ENCODE measurements at regions not wholly inside any gene's neighbourhood (a gene's known extent, or its start where the extent isn't known, plus 50 kb on each side); places are given as distances from the start of the nearest gene placed in this dataset.

DNA sequence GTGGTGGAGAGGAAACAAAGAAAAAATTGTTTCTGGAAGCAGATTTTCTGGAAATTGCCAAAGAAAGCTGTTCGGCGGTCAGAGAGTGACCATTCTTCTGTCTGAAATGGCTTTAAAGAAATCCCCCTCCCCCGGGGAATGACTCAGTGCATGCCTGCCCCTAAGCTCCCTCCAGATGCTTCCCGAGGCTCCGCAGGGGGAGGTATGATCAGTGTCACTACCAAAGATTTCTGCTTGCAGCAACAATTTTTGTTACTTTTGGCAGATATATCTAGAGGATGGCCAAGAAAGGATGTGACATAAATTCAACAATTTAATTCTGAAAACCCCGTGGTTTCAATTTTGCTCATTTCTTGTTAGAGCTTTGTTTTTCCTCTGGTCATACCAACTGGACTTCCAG is 163.9 kb downstream of the JCAD start:
- Mint-ChIP-seq H3K9me3 (peaks cover 0 to 2% (median 0%) of the 10 kb centered on the region in 7 donors), H3K36me3 (no peaks in the 10 kb centered on the region), H3K27ac (no peak overlapping the region), H3K4me3 (no peak overlapping the region), H3K4me1 (no peaks in the 10 kb centered on the region), H3K27me3 (peaks cover 10% of the 10 kb centered on the region)
- DNase-seq (no peak), ATAC-seq (ENCODE audit: low read depth in 2 of 2) (no peak)
- Histone ChIP-seq H3K27ac (ENCODE audit: insufficient read depth, low read length, poor library complexity, severe bottlenecking) (no peak overlapping the region), H3K36me3 (ENCODE audit: control insufficient read depth, insufficient read depth, low read length) (no peaks in the 10 kb centered on the region), H3K4me1 (ENCODE audit: control insufficient read depth, insufficient read depth, low read length, poor library complexity, severe bottlenecking) (no peaks in the 10 kb centered on the region), H3K27me3 (ENCODE audit: control insufficient read depth, insufficient read depth, low read length) (no peaks in the 10 kb centered on the region), H3K4me3 (ENCODE audit: low read depth, low read length) (no peak overlapping the region), H3K9me3 (ENCODE audit: control insufficient read depth in 2 of 2, low read length in 2 of 2) (no peaks in the 10 kb centered on the region)

GRCh38 chr10:29888321-29888720 is 171.1 kb downstream of the JCAD start:
- H3K4me1 Mint-ChIP-seq = no peaks in the 10 kb centered on the region
- H3K9me3 Mint-ChIP-seq = peaks cover 0 to 4% (median 0%) of the 10 kb centered on the region in 7 donors
- H3K36me3 Mint-ChIP-seq = no peaks in the 10 kb centered on the region
- Histone ChIP-seq H3K4me1 (ENCODE audit: control insufficient read depth, insufficient read depth, low read length, poor library complexity, severe bottlenecking) (no peaks in the 10 kb centered on the region), H3K4me3 (ENCODE audit: low read depth, low read length) (no peak overlapping the region), H3K27ac (ENCODE audit: insufficient read depth, low read length, poor library complexity, severe bottlenecking) (no peak overlapping the region), H3K27me3 (ENCODE audit: control insufficient read depth, insufficient read depth, low read length) (no peaks in the 10 kb centered on the region), H3K36me3 (ENCODE audit: control insufficient read depth, insufficient read depth, low read length) (no peaks in the 10 kb centered on the region), H3K9me3 (ENCODE audit: control insufficient read depth in 2 of 2, low read length in 2 of 2) (no peaks in the 10 kb centered on the region)
- no peak overlapping the region for H3K27ac Mint-ChIP-seq
- ATAC-seq (ENCODE audit: low read depth in 2 of 2) (no peak), DNase-seq (no peak)
- peaks cover 5% of the 10 kb centered on the region for H3K27me3 Mint-ChIP-seq
- H3K4me3 Mint-ChIP-seq = no peak overlapping the region

DNA sequence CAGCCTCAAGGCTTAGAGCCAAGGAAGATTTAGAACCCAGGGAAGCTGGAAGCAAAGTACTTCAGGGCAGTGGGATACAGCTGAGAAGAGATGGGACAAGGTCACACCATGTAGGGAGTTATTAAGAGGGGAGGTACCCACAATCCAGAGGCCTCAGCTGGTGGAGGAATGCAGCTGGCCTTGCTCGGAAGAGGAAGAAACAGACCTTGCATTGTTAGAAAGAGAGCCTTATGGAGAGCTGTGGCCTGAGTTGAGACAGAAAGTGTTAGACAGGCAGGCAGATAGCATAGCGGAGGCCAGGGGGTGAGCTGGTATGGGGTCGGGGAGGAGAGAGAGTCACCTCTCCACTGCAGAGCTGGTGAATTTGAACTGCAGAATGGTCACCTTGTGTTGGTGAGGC is 173.1 kb downstream of the JCAD start:
- H3K27me3 ChIP-seq (ENCODE audit: control insufficient read depth, insufficient read depth, low read length) = no peaks in the 10 kb centered on the region
- no peaks in the 10 kb centered on the region for H3K9me3 ChIP-seq (ENCODE audit: control insufficient read depth in 2 of 2, low read length in 2 of 2)
- Mint-ChIP-seq H3K4me1 (no peaks in the 10 kb centered on the region), H3K36me3 (no peaks in the 10 kb centered on the region), H3K4me3 (no peak overlapping the region), H3K27ac (no peak overlapping the region), H3K9me3 (peaks cover 0 to 4% (median 0%) of the 10 kb centered on the region in 7 donors), H3K27me3 (peaks cover 5% of the 10 kb centered on the region)
- no peaks in the 10 kb centered on the region for H3K4me1 ChIP-seq (ENCODE audit: control insufficient read depth, insufficient read depth, low read length, poor library complexity, severe bottlenecking)
- H3K36me3 ChIP-seq (ENCODE audit: control insufficient read depth, insufficient read depth, low read length) = no peaks in the 10 kb centered on the region
- ATAC-seq (ENCODE audit: low read depth in 2 of 2) = no peak
- H3K4me3 ChIP-seq (ENCODE audit: low read depth, low read length) = no peak overlapping the region
- no peak for DNase-seq
- no peak overlapping the region for H3K27ac ChIP-seq (ENCODE audit: insufficient read depth, low read length, poor library complexity, severe bottlenecking)

DNA sequence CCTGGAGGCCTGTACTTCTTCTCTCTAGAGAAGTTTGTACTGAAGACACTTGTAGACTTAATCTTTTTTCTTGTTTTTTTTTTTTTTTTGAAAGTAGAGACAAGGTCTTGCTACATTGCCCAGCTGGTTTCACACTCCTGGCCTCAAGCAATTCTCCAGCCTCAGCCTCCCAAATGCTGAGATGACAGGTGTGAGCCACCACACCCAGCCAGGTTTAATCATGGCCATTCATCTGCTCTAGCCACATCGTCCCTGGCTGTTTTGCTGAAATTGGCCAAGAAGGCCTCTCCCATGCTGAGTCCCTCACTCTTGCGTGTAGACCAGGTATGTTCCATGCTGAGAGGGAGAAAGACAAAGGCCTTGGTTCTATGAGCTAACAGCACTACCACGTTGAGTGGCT is 176.2 kb downstream of the JCAD start:
- no peak overlapping the region for H3K27ac Mint-ChIP-seq
- H3K4me3 Mint-ChIP-seq = no peak overlapping the region
- no peaks in the 10 kb centered on the region for H3K4me1 ChIP-seq (ENCODE audit: control insufficient read depth, insufficient read depth, low read length, poor library complexity, severe bottlenecking)
- DNase-seq = no peak
- H3K36me3 Mint-ChIP-seq = no peaks in the 10 kb centered on the region
- H3K27me3 Mint-ChIP-seq = no peaks in the 10 kb centered on the region
- ATAC-seq (ENCODE audit: low read depth in 2 of 2) = no peak
- H3K9me3 Mint-ChIP-seq = peaks cover 0 to 4% (median 0%) of the 10 kb centered on the region in 7 donors
- no peaks in the 10 kb centered on the region for H3K9me3 ChIP-seq (ENCODE audit: control insufficient read depth in 2 of 2, low read length in 2 of 2)
- H3K27me3 ChIP-seq (ENCODE audit: control insufficient read depth, insufficient read depth, low read length) = peaks cover 2% of the 10 kb centered on the region
- H3K36me3 ChIP-seq (ENCODE audit: control insufficient read depth, insufficient read depth, low read length) = no peaks in the 10 kb centered on the region
- H3K27ac ChIP-seq (ENCODE audit: insufficient read depth, low read length, poor library complexity, severe bottlenecking) = no peak overlapping the region
- no peaks in the 10 kb centered on the region for H3K4me1 Mint-ChIP-seq
- no peak overlapping the region for H3K4me3 ChIP-seq (ENCODE audit: low read depth, low read length)

GRCh38 chr10:29882766-29883165 is 176.6 kb downstream of the JCAD start:
- Mint-ChIP-seq H3K4me3 (no peak overlapping the region), H3K27me3 (peaks cover 1% of the 10 kb centered on the region), H3K9me3 (peaks cover 0 to 4% (median 0%) of the 10 kb centered on the region in 7 donors), H3K27ac (no peak overlapping the region), H3K36me3 (no peaks in the 10 kb centered on the region), H3K4me1 (no peaks in the 10 kb centered on the region)
- H3K36me3 ChIP-seq (ENCODE audit: control insufficient read depth, insufficient read depth, low read length) = no peaks in the 10 kb centered on the region
- no peak overlapping the region for H3K4me3 ChIP-seq (ENCODE audit: low read depth, low read length)
- ATAC-seq (ENCODE audit: low read depth in 2 of 2) (no peak), DNase-seq (no peak)
- H3K27me3 ChIP-seq (ENCODE audit: control insufficient read depth, insufficient read depth, low read length) = peaks cover 2% of the 10 kb centered on the region
- no peaks in the 10 kb centered on the region for H3K9me3 ChIP-seq (ENCODE audit: control insufficient read depth in 2 of 2, low read length in 2 of 2)
- H3K4me1 ChIP-seq (ENCODE audit: control insufficient read depth, insufficient read depth, low read length, poor library complexity, severe bottlenecking) = no peaks in the 10 kb centered on the region
- no peak overlapping the region for H3K27ac ChIP-seq (ENCODE audit: insufficient read depth, low read length, poor library complexity, severe bottlenecking)

DNA sequence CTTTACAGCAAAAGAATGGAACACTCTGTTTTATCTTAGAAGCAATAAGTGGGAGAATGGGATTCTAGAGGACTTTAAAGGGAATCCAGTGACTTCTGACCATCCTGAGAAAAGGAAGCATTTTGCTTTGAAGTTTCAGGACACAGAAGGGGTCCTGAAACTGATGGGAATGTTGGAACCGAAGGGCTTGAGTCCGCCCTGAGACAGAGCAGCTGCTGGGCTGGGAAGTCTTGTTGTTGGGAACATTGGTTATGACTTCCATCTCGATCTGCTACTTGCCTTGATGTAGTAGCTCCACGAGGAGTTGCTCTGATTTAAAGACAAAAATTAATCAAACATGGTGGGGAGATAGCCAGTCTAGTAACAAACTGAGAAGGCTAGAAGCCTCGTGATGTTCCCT is 177.6 kb downstream of the JCAD start:
- no peaks in the 10 kb centered on the region for H3K36me3 Mint-ChIP-seq

DNA sequence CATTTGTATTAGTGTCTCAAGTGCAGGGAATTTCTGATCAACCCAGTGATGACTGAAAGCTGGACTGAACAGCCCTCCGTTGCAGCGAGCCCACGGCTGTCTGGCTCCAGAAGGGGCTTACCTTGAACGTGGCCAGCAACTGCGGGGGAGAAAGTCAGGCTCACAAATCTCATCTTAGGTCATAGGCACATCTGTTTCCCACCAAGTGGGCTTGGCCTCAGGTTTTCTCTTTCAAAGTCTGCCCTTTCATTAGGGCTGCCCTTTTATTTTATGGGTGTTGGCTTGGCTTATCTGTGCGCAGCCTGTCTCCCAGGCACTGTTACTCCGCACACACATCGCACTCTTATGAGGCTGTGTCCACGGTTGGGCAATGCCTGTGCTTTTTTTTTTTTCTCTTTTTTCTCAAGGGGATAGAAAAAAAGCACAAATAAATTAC is 178.0 kb downstream of the JCAD start:
- H3K36me3 ChIP-seq (ENCODE audit: control insufficient read depth, insufficient read depth, low read length) = no peaks in the 10 kb centered on the region
- Mint-ChIP-seq H3K27me3 (peaks cover 6% of the 10 kb centered on the region), H3K4me1 (no peaks in the 10 kb centered on the region), H3K9me3 (no peaks in the 10 kb centered on the region), H3K27ac (no peak overlapping the region), H3K36me3 (no peaks in the 10 kb centered on the region), H3K4me3 (no peak overlapping the region)
- no peaks in the 10 kb centered on the region for H3K4me1 ChIP-seq (ENCODE audit: control insufficient read depth, insufficient read depth, low read length, poor library complexity, severe bottlenecking)
- ATAC-seq (ENCODE audit: low read depth in 2 of 2) = no peak
- no peak overlapping the region for H3K27ac ChIP-seq (ENCODE audit: insufficient read depth, low read length, poor library complexity, severe bottlenecking)
- peaks cover 2% of the 10 kb centered on the region for H3K27me3 ChIP-seq (ENCODE audit: control insufficient read depth, insufficient read depth, low read length)
- no peak overlapping the region for H3K4me3 ChIP-seq (ENCODE audit: low read depth, low read length)
- no peaks in the 10 kb centered on the region for H3K9me3 ChIP-seq (ENCODE audit: control insufficient read depth in 2 of 2, low read length in 2 of 2)
- DNase-seq = no peak

More for the DNA sequence above, 177.6 kb downstream of the JCAD start:
- H3K4me3 Mint-ChIP-seq = no peak overlapping the region
- H3K27me3 Mint-ChIP-seq = peaks cover 6% of the 10 kb centered on the region
- Histone ChIP-seq H3K27me3 (ENCODE audit: control insufficient read depth, insufficient read depth, low read length) (peaks cover 2% of the 10 kb centered on the region), H3K4me3 (ENCODE audit: low read depth, low read length) (no peak overlapping the region), H3K36me3 (ENCODE audit: control insufficient read depth, insufficient read depth, low read length) (no peaks in the 10 kb centered on the region), H3K9me3 (ENCODE audit: control insufficient read depth in 2 of 2, low read length in 2 of 2) (no peaks in the 10 kb centered on the region), H3K27ac (ENCODE audit: insufficient read depth, low read length, poor library complexity, severe bottlenecking) (no peak overlapping the region), H3K4me1 (ENCODE audit: control insufficient read depth, insufficient read depth, low read length, poor library complexity, severe bottlenecking) (no peaks in the 10 kb centered on the region)
- no peaks in the 10 kb centered on the region for H3K4me1 Mint-ChIP-seq
- no peak overlapping the region for H3K27ac Mint-ChIP-seq
- ATAC-seq (ENCODE audit: low read depth in 2 of 2) = no peak
- H3K9me3 Mint-ChIP-seq = peaks cover 0 to 1% (median 0%) of the 10 kb centered on the region in 7 donors
- DNase-seq = no peak

GRCh38 chr10:29880856-29881255 is 178.5 kb downstream of the JCAD start:
- no peak overlapping the region for H3K4me3 ChIP-seq (ENCODE audit: low read depth, low read length)
- ATAC-seq (ENCODE audit: low read depth in 2 of 2) = no peak
- H3K4me3 Mint-ChIP-seq = no peak overlapping the region

More at GRCh38 chr10:29880856-29881255, 178.5 kb downstream of the JCAD start:
- Mint-ChIP-seq H3K36me3 (no peaks in the 10 kb centered on the region), H3K27me3 (peaks cover 6% of the 10 kb centered on the region), H3K9me3 (no peaks in the 10 kb centered on the region), H3K27ac (no peak overlapping the region), H3K4me1 (no peaks in the 10 kb centered on the region)
- no peak for DNase-seq
- no peaks in the 10 kb centered on the region for H3K9me3 ChIP-seq (ENCODE audit: control insufficient read depth in 2 of 2, low read length in 2 of 2)
- H3K4me1 ChIP-seq (ENCODE audit: control insufficient read depth, insufficient read depth, low read length, poor library complexity, severe bottlenecking) = no peaks in the 10 kb centered on the region
- no peaks in the 10 kb centered on the region for H3K36me3 ChIP-seq (ENCODE audit: control insufficient read depth, insufficient read depth, low read length)
- peaks cover 2% of the 10 kb centered on the region for H3K27me3 ChIP-seq (ENCODE audit: control insufficient read depth, insufficient read depth, low read length)
- H3K27ac ChIP-seq (ENCODE audit: insufficient read depth, low read length, poor library complexity, severe bottlenecking) = no peak overlapping the region
